ENCODE measurements at regions not wholly inside any gene's neighbourhood (a gene's known extent, or its start where the extent isn't known, plus 50 kb on each side); places are given as distances from the start of the nearest gene placed in this dataset.

DNA sequence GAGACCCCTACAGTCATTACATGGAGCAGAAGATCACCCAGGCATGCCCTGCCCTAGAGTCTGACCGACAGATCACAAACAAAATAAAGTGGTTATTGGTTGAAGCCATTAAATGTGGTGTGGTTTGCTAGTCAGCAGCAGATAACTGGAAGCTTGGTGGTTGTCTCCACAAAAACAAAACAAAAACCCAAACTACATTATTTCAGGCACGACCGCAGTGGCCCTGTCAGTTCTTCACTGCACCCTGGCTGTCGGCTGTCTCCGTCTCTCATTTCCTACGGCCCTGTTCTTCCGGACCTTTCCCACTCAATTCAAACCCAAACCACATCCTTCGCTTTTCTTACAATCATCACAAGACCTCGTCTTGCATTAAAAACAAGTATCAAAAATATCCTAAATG, 521.3 kb upstream of the ZFP42 start:
- no peak for DNase-seq (ENCODE audit: low spot score)
- no peak overlapping the region for H3K4me2 ChIP-seq (ENCODE audit: low read depth, low read length)
- FAIRE-seq, result no peak
- H2AFZ ChIP-seq (ENCODE audit: low read length), result no peak overlapping the region
- intact Hi-C loops (cut with micrococcal nuclease; ENCODE audit: unreplicated experiment), result no loop called here
- 55% methylated on average over 9 of the region's 9 CpGs for WGBS (ENCODE audit: low lambda C conversion rate)
- no peak overlapping the region for H3K9ac ChIP-seq (ENCODE audit: insufficient read depth, low read depth, low read length)
- TF ChIP-seq ZNF567 (CRISPR knock-in tag; IDR thresholded peaks at IDR 0.05; ENCODE audit: borderline replicate concordance) (no peak), RBM39 (IDR thresholded peaks at IDR 0.05; ENCODE audit: low read depth, low read length, poor library complexity, severe bottlenecking) (no peak), CEBPZ (IDR thresholded peaks at IDR 0.05; ENCODE audit: low read length) (no peak), MAFK (conservative IDR thresholded peaks at IDR 0.05 in 1 of 2, IDR thresholded peaks at IDR 0.05 in 1 of 2; ENCODE audit: low read length in 2 of 2) (no peak), SKI (IDR thresholded peaks at IDR 0.05; ENCODE audit: partially characterized antibody) (no peak), ZNF547 (CRISPR knock-in tag; IDR thresholded peaks at IDR 0.05) (no peak), CHD2 (IDR thresholded peaks at IDR 0.05; ENCODE audit: low read depth, low read length) (no peak), ZNF780A (CRISPR knock-in tag; IDR thresholded peaks at IDR 0.05) (no peak)
- TF ChIP-seq, protein P1, sequence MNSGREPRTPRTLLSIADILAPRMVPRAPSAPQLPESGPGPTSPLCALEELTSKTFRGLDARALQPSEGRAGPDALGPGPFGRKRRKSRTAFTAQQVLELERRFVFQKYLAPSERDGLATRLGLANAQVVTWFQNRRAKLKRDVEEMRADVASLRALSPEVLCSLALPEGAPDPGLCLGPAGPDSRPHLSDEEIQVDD (CRISPR knock-in tag; IDR thresholded peaks at IDR 0.05; ENCODE audit: borderline replicate concordance), result no peak
- TF ChIP-seq, protein P2, sequence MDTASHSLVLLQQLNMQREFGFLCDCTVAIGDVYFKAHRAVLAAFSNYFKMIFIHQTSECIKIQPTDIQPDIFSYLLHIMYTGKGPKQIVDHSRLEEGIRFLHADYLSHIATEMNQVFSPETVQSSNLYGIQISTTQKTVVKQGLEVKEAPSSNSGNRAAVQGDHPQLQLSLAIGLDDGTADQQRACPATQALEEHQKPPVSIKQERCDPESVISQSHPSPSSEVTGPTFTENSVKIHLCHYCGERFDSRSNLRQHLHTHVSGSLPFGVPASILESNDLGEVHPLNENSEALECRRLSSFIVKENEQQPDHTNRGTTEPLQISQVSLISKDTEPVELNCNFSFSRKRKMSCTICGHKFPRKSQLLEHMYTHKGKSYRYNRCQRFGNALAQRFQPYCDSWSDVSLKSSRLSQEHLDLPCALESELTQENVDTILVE (CRISPR knock-in tag; IDR thresholded peaks at IDR 0.05), result no peak
- TF ChIP-seq, protein P3, sequence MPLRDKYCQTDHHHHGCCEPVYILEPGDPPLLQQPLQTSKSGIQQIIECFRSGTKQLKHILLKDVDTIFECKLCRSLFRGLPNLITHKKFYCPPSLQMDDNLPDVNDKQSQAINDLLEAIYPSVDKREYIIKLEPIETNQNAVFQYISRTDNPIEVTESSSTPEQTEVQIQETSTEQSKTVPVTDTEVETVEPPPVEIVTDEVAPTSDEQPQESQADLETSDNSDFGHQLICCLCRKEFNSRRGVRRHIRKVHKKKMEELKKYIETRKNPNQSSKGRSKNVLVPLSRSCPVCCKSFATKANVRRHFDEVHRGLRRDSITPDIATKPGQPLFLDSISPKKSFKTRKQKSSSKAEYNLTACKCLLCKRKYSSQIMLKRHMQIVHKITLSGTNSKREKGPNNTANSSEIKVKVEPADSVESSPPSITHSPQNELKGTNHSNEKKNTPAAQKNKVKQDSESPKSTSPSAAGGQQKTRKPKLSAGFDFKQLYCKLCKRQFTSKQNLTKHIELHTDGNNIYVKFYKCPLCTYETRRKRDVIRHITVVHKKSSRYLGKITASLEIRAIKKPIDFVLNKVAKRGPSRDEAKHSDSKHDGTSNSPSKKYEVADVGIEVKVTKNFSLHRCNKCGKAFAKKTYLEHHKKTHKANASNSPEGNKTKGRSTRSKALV (CRISPR knock-in tag; IDR thresholded peaks at IDR 0.05), result no peak
- no peaks in the 10 kb centered on the region for H3K36me3 ChIP-seq (replicated peaks in 1 of 2; ENCODE audit: control insufficient read depth in 1 of 2, insufficient read depth in 2 of 2, low read length in 2 of 2)
- ATAC-seq, result no peak
- no TSS peak for BruUV-seq (replicated peaks)
- H3K9me3 ChIP-seq (ENCODE audit: low read length), result no peaks in the 10 kb centered on the region
- H3K79me2 ChIP-seq (ENCODE audit: insufficient read depth, low read length), result no peaks in the 10 kb centered on the region
- peaks cover 0 to 6% of the 10 kb centered on the region in 2 experiments; a peak in 2 of 5 replicates for H3K27me3 ChIP-seq (ENCODE audit: control insufficient read depth in 1 of 2, insufficient read depth in 2 of 2, low read length in 2 of 2)
- ChIA-PET CTCF (ENCODE audit: low intra/inter-chr PET ratio, low total read pairs) (no interaction called here), POLR2A (no interaction called here)
- H4K20me1 ChIP-seq (ENCODE audit: insufficient read depth, low read length), result no peaks in the 10 kb centered on the region
- H3K27ac ChIP-seq (ENCODE audit: extremely low read length, insufficient read depth, low read length), result no peak overlapping the region
- H3K4me3 ChIP-seq (replicated peaks in 1 of 3; ENCODE audit: insufficient read depth in 1 of 3, low read depth in 2 of 3, low read length in 3 of 3), result no peak overlapping the region
- no peaks in the 10 kb centered on the region for H3K4me1 ChIP-seq (ENCODE audit: insufficient read depth, low read length)
- in situ Hi-C loops (cut with HindIII; ENCODE audit: extremely low pct_ligation_motif_present, low pct_unique_long_range_greater_than_20kb), result no loop called here
